Lower leg skin (tissue), 3 donors: ENCODE measurements at regions not wholly inside any gene's neighbourhood (a gene's known extent, or its start where the extent isn't known, plus 50 kb on each side); places are given as distances from the start of the nearest gene placed in this dataset.

ENCODE experiments used
- POLR2A ChIP-seq, 2 donors: fragments of 450-650 bp; IDR thresholded peaks; one replicate each; pipeline ENCODE4 v1.6.1; 2016 to 2017; ENCODE audit warnings: antibody characterized with exemption in 2 of 2, mild to moderate bottlenecking in 1 of 2, moderate library complexity in 1 of 2
- TF ChIP-seq, protein P1 (sequence below), 3 donors: fragments of 450-650 bp; IDR thresholded peaks; one replicate each; pipeline ENCODE4 v1.5.1; 2016; ENCODE audit warnings: antibody characterized with exemption in 3 of 3, mild to moderate bottlenecking in 3 of 3, moderate library complexity in 2 of 3

DNA sequence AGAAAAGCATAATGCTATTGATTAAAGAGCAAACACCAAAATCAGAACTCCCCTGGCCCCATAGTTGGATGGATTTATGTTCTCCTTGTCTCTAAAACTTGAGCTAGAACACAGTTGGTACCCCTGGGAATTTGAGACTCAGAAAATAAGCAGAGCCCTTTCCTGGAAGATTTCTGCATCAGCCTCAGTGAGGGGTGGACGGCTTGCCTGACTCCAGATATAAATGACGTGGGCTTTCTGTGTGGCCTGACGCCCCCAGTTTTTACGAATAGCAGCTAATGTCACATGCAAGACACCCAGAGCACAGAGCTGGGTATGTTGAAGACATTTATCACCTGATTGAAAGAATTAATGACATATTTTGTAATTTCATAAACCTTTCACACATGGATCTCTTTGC, 130.8 kb downstream of the TRIM29 start:
- TF ChIP-seq, protein P1, sequence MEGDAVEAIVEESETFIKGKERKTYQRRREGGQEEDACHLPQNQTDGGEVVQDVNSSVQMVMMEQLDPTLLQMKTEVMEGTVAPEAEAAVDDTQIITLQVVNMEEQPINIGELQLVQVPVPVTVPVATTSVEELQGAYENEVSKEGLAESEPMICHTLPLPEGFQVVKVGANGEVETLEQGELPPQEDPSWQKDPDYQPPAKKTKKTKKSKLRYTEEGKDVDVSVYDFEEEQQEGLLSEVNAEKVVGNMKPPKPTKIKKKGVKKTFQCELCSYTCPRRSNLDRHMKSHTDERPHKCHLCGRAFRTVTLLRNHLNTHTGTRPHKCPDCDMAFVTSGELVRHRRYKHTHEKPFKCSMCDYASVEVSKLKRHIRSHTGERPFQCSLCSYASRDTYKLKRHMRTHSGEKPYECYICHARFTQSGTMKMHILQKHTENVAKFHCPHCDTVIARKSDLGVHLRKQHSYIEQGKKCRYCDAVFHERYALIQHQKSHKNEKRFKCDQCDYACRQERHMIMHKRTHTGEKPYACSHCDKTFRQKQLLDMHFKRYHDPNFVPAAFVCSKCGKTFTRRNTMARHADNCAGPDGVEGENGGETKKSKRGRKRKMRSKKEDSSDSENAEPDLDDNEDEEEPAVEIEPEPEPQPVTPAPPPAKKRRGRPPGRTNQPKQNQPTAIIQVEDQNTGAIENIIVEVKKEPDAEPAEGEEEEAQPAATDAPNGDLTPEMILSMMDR (IDR thresholded peaks at IDR 0.05), result no peak
- TF ChIP-seq POLR2A (IDR thresholded peaks at IDR 0.05), result no peak
